ENCODE measurements at regions not wholly inside any gene's neighbourhood (a gene's known extent, or its start where the extent isn't known, plus 50 kb on each side); places are given as distances from the start of the nearest gene placed in this dataset.

GRCh38 chr2:155442755-155443372 lies 744.4 kb downstream of the KCNJ3 start:
- Histone ChIP-seq H3K36me3 (no peaks in the 10 kb centered on the region), H3K4me1 (no peaks in the 10 kb centered on the region), H3K9me3 (no peaks in the 10 kb centered on the region), H3K4me3 (no peak overlapping the region), H3K27ac (no peak overlapping the region), H3K27me3 (no peaks in the 10 kb centered on the region)
- no peak for DNase-seq (ENCODE audit: low spot score in 2 of 2)
- no peak for TF ChIP-seq CTCF (IDR thresholded peaks at IDR 0.05)
- intact Hi-C loops (cut with DNase I) = no loop called here

- H3K27me3 ChIP-seq = no peaks in the 10 kb centered on the region
- H3K9me3 ChIP-seq = no peaks in the 10 kb centered on the region
- no peak for TF ChIP-seq CTCF (IDR thresholded peaks at IDR 0.05)
- H3K27ac ChIP-seq = no peak overlapping the region
- H3K4me1 ChIP-seq = no peaks in the 10 kb centered on the region
- no peaks in the 10 kb centered on the region for H3K36me3 ChIP-seq
- no peak for DNase-seq (ENCODE audit: low spot score in 2 of 2)
- no peak overlapping the region for H3K4me3 ChIP-seq
- intact Hi-C loops (cut with DNase I) = no loop called here
These were observed 743.6 kb downstream of the KCNJ3 start for GRCh38 chr2:155442088-155442487.

GRCh38 chr2:155431004-155431507 lies 732.6 kb downstream of the KCNJ3 start:
- no peak for DNase-seq (ENCODE audit: low spot score in 2 of 2)
- intact Hi-C loops (cut with DNase I) = no loop called here
- Histone ChIP-seq H3K27ac (no peak overlapping the region), H3K4me3 (no peak overlapping the region), H3K9me3 (no peaks in the 10 kb centered on the region), H3K27me3 (no peaks in the 10 kb centered on the region), H3K4me1 (no peaks in the 10 kb centered on the region), H3K36me3 (no peaks in the 10 kb centered on the region)
- no peak for TF ChIP-seq CTCF (IDR thresholded peaks at IDR 0.05)

- intact Hi-C loops (cut with DNase I) = no loop called here
- no peak for TF ChIP-seq CTCF (IDR thresholded peaks at IDR 0.05)
- no peak overlapping the region for H3K27ac ChIP-seq
- H3K4me3 ChIP-seq = no peak overlapping the region
- DNase-seq (ENCODE audit: low spot score in 2 of 2) = no peak
- no peaks in the 10 kb centered on the region for H3K36me3 ChIP-seq
- no peaks in the 10 kb centered on the region for H3K27me3 ChIP-seq
- H3K4me1 ChIP-seq = no peaks in the 10 kb centered on the region
- H3K9me3 ChIP-seq = no peaks in the 10 kb centered on the region
These were observed 729.0 kb downstream of the KCNJ3 start for GRCh38 chr2:155427470-155427869.

- Histone ChIP-seq H3K27ac (no peak overlapping the region), H3K36me3 (no peaks in the 10 kb centered on the region), H3K27me3 (no peaks in the 10 kb centered on the region), H3K9me3 (no peaks in the 10 kb centered on the region), H3K4me1 (no peaks in the 10 kb centered on the region), H3K4me3 (no peak overlapping the region)
- DNase-seq (ENCODE audit: low spot score in 2 of 2) = no peak
- intact Hi-C loops (cut with DNase I) = no loop called here
- no peak for TF ChIP-seq CTCF (IDR thresholded peaks at IDR 0.05)
These were observed 726.0 kb downstream of the KCNJ3 start for GRCh38 chr2:155424518-155424917.

GRCh38 chr2:155418753-155419152 lies 720.3 kb downstream of the KCNJ3 start:
- no peaks in the 10 kb centered on the region for H3K9me3 ChIP-seq
- H3K4me3 ChIP-seq = no peak overlapping the region
- no peak overlapping the region for H3K27ac ChIP-seq
- no peak for TF ChIP-seq CTCF (IDR thresholded peaks at IDR 0.05)
- no peaks in the 10 kb centered on the region for H3K4me1 ChIP-seq
- no peaks in the 10 kb centered on the region for H3K27me3 ChIP-seq
- H3K36me3 ChIP-seq = no peaks in the 10 kb centered on the region
- DNase-seq (ENCODE audit: low spot score in 2 of 2) = no peak
- intact Hi-C loops (cut with DNase I) = no loop called here
